SKM-1 treated with dmso at 0.1 percent for 144 hours (cell line): ENCODE measurements at regions not wholly inside any gene's neighbourhood (a gene's known extent, or its start where the extent isn't known, plus 50 kb on each side); places are given as distances from the start of the nearest gene placed in this dataset.

ENCODE experiments used
- DNase-seq: peaks from one replicate; lab custom pipeline; 2025; ENCODE audit not compliant: unreplicated experiment; lab: John Stamatoyannopoulos, UW

DNA sequence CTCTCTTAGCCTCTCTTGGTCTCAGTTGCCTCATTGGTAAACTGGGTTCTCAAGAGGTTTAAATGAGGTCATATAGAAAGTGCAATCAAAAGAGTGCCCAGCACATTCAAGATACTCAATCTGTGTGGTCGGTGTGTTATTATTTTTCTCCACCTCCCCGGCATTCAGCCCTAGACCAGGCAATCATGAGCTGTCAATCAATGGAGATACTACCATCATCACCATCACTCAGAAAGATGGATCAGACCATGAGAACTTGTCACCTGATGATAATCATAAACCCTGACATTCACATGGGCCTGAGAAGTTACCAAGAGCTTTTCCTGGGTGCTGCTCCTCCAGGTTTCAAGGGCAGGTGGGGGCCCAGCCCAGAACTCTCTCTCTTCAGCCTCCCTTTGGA, 166.1 kb downstream of the MN1 start:
- DNase-seq = no peak

DNA sequence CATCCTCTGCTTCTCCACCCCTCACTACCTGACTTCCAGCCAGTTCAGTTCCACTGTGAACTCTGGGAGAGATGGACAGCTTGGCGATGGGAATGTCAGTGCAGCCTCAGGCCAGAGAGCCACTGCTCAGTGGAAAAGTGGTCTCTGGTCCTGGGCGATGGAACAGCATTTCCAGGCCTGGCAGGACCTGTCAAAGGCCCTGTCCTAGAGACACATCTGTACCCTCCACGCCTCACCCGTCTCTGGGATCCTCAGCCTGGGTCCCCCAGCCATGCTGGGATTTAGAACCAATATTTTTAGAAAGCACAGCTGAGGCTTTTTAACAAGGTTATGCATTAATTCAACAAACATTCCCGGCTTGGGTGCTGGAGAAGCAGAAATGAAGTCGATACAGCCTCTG, 165.7 kb downstream of the MN1 start:
- DNase-seq = no peak

DNA sequence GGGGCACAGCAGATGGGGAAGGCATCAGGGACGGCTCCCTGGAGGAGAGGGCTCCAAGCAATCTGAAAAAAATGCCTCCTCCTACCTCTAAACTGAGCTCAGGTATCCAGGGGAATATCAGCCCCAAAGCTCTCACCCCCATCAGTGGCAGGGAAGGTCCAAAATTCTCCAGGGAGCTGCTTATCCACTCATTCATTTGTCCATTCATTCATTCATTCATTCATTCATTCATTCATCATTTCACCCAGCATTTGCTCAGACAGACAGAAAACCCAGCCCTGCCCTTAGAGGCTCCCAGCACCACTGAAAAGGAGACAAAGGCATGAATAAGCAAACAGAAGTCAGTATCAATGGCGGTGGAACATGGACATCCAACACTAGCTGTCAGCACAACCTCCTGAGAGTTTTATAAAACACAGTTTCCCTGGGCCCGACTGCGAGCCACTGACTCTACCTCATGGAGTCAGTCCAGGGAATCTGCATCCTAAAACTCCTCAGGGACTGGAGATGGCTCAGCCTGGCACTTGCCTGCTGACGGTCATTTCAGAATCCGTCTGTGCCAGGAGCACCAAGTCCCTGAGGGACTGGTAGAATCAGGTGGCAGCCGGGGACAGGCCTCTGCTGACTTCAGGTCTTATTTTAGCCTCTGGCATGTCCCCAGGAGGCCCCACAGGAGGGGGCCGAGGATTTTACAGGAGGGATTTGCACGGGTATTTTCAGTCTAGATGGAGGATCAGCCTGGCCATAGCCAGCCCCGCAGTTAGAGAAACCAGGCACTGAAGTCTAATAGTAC, 164.6 kb downstream of the MN1 start:
- no peak for DNase-seq

DNA sequence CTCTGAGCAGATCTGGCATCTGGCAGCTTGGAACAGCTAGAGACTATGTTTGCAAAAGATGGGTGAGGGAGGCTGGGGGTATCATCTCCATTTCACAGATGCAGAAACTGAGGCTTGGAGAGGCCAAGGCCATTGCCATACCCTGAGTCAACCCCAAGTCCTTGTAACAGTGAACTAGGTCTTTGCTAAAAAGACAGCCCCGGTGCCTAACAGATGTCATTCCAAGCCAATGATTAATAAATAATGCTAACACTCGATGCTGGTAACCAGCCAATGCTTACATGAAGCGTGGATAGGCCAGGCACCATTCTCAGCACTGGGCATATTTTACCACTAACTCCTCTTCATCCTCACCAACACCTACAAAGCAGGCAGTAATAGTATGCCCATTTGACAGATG, 164.0 kb downstream of the MN1 start:
- DNase-seq = no peak

DNA sequence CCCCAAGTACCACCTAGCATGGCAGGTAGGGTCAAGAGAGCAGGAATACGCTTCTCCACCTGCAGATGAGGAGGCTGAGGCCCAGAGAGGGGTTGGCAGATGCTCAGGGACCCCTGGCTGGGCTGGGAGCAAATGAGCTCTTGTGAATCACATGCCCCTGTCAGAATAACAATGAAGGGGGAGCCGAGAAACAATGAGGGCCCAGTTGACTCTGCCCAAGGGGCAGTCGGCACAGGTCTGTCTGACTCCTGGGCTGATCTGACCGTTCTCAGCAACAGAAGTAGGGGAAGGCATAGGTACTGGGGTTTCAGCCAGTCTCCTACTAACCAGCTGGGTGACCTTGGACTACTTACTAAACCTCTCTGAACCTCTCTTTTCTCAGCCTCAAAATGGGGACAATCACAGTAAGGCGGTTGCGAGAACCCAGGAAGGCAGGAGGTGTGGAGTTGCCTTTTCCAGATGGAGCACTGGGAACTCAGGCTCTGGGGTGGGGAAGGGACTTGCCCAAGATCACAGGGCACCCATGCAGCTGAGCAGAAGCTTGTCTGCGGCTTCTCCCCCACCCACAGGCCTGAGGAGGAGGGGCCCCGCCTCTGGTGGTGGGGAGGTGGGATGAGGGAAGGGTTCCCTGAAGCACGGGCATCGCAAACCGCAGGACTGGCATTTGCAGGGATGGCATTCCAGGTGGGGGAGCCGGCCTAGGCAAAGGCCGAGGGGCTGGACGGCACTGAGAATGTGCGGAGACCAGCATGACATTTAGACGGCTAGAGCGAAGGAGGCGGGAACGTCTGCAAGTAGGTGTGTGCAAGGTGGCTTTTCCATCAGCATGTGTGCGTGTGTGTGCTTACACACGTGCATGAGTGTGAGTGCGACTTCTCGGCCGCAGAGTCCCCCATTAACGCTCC, 163.0 kb downstream of the MN1 start:
- no peak for DNase-seq

DNA sequence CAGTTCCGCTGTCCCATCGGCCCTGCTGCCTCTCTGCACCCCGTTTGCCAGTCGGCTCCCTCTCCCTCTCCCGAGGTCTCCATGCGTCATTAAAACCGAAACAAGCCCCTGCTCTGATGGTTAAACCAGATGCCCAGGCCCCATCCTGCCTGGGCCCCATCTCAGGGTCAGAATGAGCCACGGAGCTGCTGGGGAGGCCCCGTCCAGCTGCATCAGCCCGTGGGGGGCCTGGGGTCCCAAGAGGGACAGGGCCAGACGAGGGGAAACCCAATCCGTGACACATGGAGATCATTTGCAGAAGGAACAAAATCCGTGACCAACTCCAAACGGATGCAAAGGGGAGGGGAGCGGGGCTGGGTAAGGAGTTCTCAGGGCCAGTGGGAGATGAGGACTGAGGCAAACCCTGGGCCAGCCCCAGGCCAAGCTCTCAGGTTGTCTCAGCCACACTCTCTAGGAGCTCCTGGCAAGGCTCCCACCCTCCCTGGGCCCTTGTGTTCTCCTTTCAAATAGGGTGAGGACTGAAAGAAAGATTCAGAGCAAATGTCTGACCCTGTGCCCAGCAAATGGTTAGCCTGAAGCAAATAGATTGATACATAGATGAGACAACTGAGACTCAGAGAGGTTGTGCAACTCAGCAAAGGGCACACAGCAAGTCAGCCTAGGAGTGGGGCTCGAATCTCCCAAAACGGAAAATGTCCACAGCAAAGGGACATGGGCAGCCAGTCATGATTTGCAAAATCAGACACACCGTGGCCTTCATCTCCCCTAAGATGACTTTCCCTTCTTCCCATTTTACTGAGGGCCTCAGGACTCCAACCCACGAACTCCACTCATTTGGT, 162.1 kb downstream of the MN1 start:
- no peak for DNase-seq

DNA sequence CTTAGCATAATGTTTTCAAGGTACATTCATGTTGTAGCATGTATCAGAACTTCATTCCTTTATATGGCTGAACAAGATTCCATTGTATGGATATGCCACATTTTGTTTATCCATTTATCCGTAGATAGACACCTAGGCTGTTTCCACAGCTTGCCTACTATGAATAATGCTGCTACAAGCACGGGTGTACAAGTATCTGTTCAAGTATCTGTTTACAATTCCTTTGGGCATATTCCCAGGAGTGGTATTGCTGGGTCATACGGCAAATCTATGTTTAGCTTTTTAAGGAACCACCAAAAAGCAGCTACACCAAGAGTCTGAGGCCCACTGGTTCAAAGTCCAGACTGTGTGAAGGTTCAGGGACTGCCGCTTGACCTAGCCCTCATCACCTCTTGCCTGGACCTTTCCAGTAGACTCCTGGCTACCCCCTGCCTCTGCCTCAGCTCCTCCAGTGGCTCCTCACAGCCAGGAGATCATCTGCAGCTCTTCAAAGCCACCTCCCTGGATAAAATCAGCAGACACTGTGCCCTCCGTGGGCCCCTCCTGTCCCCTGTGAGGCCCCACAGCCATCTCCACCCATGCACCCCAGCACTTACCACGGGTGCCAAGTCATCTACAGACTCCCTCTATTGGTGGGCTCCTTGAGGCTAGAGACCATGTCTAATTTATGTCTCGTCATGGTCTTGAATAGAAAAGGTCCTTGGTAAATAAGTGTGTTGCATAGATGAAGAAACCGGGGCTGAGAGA, 160.3 kb downstream of the MN1 start:
- DNase-seq = no peak

DNA sequence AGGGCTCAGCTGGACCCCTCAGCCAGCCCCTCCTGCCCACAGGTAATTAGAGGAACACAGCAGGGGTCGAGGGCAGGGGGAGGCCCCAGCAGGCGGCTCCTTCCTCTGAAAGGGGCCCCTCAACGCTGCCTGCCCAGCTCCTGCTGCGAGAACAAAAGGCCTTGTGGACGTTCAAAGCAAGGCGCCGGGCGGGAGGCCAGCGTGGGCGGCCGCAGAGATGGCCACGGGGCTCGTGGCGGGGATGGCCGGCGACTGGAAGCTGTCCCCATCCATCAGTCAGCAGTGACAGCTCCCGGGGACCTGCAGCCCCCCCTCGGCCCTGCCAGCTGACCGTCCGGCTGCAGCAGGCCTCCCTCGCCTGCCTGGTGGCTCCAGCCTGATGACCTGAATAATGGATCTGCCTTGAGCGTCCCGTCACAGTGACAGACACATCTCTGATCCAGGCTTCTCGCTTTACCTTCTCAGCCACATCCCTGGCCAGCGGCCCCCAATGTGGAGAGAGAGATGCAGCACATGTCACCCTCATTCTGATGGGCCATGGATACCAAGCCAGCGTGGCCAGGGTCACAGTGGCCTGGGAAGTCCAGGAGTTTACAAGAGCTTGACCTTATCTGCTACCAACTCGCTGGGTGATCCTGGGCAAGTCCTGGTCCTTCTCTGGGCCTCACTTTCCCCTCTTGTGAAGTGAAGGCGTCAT, 159.3 kb downstream of the MN1 start:
- DNase-seq = no peak

DNA sequence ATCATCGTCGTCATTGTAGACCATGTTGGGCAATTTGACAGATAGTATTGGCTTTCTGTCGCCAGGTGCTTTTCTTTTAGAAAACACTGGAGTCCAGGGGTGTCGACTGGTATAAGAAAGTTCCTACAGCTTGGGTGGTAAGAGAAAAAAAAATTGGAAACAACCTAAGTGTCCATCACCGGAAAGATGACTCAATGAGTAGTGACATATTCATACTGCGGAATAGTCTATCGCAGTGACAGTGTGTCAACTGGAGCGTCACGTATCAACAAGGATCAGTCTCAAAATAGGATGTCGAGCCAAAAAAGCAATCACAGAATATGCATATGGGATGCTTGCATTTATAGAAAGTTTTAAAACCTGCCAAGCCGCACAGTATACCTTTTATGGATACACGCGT, 157.6 kb downstream of the MN1 start:
- no peak for DNase-seq

DNA sequence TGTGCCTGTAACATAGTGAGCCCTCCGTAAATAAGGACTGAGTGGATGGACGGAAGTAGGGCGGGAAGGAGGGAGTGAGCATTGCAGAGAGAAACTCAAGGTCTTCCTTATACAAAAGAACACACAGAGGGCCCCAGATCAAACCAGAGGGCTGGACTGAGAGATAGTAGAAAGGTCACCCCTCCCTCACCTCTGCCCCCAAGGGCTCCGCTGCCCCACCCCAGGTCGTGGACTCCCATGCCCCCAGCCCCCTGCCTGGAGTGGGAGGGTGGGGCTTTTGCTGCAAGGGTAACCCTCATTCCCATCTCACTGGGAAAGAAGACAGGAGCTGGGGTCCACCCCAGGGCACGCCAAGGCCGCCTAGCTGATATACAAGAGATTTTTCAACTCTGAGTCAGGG, 157.0 kb downstream of the MN1 start:
- DNase-seq = no peak

DNA sequence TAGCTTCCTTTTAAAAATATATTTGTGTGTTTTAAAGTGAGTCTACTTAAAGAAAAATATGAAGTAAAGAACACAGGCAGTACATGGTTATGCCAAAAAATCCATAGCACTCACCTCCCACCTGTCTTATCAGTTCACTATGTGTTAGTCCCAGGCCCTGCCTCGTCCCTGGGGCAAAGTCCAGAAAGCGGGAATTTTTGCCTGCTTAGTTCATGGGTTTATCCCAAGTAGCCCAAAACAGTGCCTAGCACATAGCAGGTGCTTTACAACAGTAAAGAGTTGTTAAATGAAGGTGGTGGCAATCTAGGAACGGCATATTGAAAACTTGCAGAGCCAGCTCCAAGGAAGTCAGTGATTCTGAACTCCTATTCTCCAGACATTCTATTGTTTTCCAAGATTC, 154.0 kb downstream of the MN1 start:
- DNase-seq = no peak

DNA sequence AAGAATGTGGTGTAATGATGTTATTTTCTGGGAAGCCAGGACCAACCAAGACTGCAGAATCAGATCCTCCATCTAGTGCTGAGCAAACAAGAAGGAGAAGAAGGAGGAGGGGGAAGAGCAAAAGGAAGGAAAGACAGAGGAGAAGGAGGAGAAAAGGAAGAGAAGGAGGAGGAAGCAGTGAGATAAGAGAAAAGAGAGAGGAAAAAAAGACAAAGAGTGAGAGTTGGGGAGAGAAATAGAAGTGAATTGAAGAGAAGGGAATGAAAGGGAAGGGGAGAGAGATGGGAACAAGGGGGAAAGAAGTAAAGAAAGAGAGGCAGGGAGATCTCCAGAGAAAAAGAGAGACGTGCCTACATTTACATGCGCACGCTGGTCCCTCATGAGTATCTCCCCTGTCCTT, 153.5 kb downstream of the MN1 start:
- no peak for DNase-seq

DNA sequence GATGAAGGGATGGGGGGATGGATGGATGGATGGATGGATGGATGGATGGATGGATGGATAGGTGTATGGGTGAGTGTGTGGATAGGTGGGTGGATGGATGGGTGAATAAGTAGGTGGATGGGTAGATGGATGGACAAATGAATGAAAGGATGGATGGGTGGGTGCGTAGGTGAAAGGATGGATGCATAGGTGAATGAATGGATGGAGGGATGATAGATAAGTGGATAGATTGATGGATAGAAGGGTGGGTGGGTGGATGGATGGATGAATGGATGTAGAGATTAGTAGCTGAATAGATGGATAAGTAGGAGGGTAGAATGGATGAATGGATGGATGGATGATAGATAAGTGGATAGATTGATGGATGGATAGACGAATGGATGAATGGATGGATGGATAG, 152.7 kb downstream of the MN1 start:
- DNase-seq = no peak

DNA sequence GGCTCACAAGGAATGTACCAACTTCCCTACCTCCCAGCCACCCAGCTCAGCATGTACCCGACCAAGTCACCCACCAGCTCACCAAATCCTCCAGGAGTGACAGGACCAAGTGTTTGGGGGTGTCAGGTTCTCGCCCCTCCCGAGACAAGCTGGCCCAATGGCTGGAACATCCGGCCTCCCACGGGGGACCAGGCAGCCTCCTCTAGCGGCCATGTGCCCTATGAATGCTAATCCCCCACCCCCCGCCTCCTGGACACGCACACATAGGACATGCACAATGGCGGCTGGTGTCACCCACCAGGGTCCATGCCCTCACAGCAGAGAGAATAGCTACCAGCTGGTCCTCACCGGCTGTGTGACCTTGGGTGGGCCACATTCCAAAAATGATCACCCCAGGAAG, 151.0 kb downstream of the MN1 start:
- DNase-seq = no peak

DNA sequence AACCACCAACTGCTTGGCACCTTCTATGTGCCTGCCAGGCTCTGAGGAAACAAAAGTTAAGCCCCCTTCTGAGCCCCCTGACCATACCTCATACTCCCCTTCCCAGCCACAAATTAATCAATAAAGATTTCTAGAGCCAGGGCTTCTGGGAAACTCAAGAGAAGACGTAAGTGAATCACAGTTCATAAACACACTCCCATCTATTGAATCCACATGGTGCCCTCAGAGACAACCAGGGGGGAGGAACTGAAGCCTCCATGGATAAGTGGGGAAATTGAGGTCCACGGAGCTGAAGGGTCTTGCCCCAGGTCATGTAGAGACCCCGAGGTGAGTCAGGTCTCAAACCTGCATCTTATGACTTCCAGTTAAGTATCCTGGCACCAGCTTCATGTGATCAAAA, 150.6 kb downstream of the MN1 start:
- no peak for DNase-seq

DNA sequence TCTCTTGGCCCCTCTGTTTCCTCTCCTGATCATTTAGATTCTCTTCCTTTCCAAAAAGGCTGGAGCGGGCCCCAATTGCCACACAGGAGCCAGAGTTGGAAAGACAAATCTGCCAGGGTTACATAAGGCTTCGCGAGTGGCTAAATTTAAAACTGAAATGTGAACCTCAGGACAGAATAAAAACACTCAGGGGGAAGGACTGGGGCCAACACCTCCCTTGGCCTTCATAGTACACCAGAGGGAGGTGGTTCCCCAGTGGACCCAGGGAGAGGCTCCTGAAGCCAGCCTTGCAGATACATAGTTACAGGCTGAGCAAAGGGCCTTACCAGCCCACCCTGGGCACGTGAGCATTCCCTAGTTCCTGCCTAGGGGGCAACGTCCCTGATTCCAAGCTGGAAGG, 150.1 kb downstream of the MN1 start:
- DNase-seq = no peak

DNA sequence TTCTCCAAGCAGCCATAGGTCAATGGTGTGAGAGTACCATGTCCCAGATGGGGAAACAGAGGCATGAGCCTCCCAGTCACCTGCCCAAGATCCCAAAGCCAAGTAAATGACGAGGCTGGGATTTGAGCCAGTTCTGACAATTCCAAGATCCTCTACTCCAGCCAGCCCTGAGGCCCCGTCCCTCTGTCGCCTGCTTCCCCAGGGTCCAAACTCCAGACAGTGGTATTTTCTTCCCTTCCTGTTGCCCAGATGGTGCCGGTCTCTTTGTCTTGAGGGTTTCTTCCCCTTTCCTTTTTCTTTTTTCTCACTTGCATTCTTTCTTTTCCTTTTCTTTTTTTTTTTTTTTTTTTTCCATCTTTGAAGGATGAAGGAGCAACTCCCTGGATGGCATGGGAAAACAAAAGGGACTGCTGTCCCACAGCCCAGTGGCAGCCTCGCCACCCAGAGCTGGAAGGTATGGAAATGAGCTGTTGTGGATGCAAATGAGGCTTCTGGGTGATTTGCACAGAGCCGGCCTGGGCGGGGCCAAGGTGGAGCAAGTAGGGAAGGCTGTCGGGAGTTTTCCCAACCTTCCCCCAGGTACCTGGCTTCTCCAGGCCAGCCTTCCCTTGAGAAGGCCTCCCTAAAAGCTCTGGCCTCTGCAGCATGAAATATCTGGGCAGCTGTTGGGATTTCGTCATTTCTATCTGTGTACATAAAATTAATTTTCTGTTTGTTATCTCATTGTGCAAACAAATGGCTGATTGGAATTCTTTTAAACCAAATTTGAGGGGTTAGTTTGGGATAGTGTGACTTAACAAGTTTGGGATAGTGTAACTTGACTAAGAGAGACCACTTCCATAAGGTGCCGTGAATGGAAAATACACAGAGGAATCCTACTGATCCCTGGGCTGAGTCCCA, 146.8 kb downstream of the MN1 start:
- DNase-seq = no peak

DNA sequence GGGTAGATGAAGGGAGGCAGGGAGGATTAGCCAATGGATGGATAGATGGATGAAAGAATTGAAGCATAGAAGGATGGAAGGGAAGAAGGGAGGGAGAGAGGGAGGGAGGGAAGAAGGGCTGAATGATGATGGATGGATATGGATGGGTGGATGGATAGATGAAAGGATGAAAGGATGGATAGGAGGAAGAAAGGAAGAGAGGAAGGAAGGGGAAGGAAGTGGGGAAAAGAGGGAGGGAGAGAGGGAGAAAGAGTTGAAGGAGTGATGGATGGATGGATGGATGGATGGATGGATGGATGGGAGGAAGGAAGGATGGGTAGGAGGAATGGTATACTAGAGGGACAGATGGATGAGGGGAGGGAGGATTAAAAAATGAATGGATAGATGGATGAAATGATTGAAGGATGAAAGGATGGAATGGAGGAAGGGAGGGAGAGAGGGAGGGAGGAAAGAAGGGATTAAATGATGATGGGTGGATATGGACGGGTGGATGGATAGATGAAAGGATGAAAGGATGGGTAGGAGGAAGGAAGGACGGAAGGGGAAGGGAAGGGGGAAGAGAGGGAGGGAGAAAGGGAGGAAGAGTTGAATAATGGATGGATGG, 145.9 kb downstream of the MN1 start:
- no peak for DNase-seq

DNA sequence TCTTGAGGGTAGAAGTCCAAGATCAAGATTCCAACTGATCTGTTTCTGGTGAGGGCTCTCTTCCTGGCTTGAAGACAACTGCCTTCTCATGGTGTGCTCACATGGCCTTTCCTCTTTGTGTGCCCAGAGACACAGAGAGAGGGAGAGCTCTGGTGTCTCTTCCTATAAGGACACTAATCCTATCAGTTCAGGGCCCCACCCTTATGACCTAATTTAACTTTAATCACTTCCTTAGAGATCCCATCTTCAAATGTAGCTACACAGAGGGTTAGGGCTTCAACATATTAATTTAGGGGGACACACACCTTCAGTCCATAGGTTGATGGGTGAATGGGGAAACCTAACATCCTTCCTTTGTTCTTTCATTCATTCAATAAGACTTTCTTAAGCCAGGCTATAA, 144.6 kb downstream of the MN1 start:
- DNase-seq = no peak
